ENCODE measurements at regions not wholly inside any gene's neighbourhood (a gene's known extent, or its start where the extent isn't known, plus 50 kb on each side); places are given as distances from the start of the nearest gene placed in this dataset.

GRCh38 chr3:182046166-182046764 lies 334.5 kb downstream of the SOX2 start:
- intact Hi-C loops (cut with micrococcal nuclease; ENCODE audit: unreplicated experiment) (no loop called here), in situ Hi-C loops (cut with HindIII; ENCODE audit: low pct_unique_long_range_greater_than_20kb, low sequenced_read_pairs) (no loop called here)
- Histone ChIP-seq H3K36me3 (ENCODE audit: control insufficient read depth, insufficient read depth, low read length) (no peaks in the 10 kb centered on the region), H3K27ac (ENCODE audit: low read length) (no peak overlapping the region), H3K4me3 (ENCODE audit: low read depth in 2 of 2, low read length in 2 of 2) (no peak overlapping the region), H3K4me1 (ENCODE audit: control insufficient read depth, insufficient read depth, low read length) (no peaks in the 10 kb centered on the region), H3K27me3 (ENCODE audit: control insufficient read depth, insufficient read depth, low read length) (no peaks in the 10 kb centered on the region), H3K9me3 (ENCODE audit: control insufficient read depth, insufficient read depth, low read depth, low read length) (no peaks in the 10 kb centered on the region)
- no TSS peak for BruUV-seq (replicated peaks)
- ATAC-seq: no peak
- ChIA-PET CTCF (no interaction called here), POLR2A (no interaction called here)
- TF ChIP-seq SIN3A (IDR thresholded peaks at IDR 0.05; ENCODE audit: borderline replicate concordance, insufficient read depth, low read depth, low read length) (no peak), CTCF (IDR thresholded peaks at IDR 0.05) (no peak), TCF7L2 (IDR thresholded peaks at IDR 0.05; ENCODE audit: low read depth, low read length) (no peak), POLR2AphosphoS5 (IDR thresholded peaks at IDR 0.05; ENCODE audit: low read depth, low read length) (no peak)
- TF ChIP-seq, protein P1, sequence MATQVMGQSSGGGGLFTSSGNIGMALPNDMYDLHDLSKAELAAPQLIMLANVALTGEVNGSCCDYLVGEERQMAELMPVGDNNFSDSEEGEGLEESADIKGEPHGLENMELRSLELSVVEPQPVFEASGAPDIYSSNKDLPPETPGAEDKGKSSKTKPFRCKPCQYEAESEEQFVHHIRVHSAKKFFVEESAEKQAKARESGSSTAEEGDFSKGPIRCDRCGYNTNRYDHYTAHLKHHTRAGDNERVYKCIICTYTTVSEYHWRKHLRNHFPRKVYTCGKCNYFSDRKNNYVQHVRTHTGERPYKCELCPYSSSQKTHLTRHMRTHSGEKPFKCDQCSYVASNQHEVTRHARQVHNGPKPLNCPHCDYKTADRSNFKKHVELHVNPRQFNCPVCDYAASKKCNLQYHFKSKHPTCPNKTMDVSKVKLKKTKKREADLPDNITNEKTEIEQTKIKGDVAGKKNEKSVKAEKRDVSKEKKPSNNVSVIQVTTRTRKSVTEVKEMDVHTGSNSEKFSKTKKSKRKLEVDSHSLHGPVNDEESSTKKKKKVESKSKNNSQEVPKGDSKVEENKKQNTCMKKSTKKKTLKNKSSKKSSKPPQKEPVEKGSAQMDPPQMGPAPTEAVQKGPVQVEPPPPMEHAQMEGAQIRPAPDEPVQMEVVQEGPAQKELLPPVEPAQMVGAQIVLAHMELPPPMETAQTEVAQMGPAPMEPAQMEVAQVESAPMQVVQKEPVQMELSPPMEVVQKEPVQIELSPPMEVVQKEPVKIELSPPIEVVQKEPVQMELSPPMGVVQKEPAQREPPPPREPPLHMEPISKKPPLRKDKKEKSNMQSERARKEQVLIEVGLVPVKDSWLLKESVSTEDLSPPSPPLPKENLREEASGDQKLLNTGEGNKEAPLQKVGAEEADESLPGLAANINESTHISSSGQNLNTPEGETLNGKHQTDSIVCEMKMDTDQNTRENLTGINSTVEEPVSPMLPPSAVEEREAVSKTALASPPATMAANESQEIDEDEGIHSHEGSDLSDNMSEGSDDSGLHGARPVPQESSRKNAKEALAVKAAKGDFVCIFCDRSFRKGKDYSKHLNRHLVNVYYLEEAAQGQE (IDR thresholded peaks at IDR 0.05; ENCODE audit: insufficient read depth in 1 of 2, low read depth in 2 of 2, low read length in 1 of 2): no peak
- DNase-seq (ENCODE audit: low read depth, low spot score): no peak

DNA sequence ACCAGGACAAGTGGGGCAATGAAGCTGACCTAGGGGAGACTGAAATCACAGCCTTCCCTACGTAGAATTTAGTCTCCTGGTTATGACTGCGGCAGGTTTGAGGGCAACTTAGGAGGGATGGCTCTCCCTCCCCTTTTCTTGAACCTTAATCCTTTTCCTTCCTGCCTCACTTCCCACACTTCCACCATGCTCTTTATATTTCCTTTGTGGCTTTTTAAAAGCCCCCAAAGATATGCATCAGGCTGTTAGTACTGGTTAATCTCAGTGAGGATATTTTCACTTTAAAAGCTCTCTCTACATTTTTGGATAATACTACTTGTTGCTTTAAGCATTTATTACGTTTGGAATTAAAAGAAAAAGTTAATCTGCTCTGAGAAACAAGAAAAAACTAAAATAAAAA lies 339.2 kb downstream of the SOX2 start:
- BruUV-seq (replicated peaks): no TSS peak
- ATAC-seq (no peak), DNase-seq (ENCODE audit: low read depth, low spot score) (no peak)
- no peaks in the 10 kb centered on the region for H3K9me3 ChIP-seq (ENCODE audit: control insufficient read depth, insufficient read depth, low read depth, low read length)
- no peak overlapping the region for H3K4me3 ChIP-seq (ENCODE audit: low read depth in 2 of 2, low read length in 2 of 2)
- in situ Hi-C loops (cut with HindIII; ENCODE audit: low pct_unique_long_range_greater_than_20kb, low sequenced_read_pairs): no loop called here
- CTCF ChIA-PET: no interaction called here
- H3K4me1 ChIP-seq (ENCODE audit: control insufficient read depth, insufficient read depth, low read length): no peaks in the 10 kb centered on the region
- H3K27ac ChIP-seq (ENCODE audit: low read length): no peak overlapping the region
- TF ChIP-seq SIN3A (IDR thresholded peaks at IDR 0.05; ENCODE audit: borderline replicate concordance, insufficient read depth, low read depth, low read length) (no peak), CTCF (IDR thresholded peaks at IDR 0.05) (no peak), TCF7L2 (IDR thresholded peaks at IDR 0.05; ENCODE audit: low read depth, low read length) (no peak), POLR2AphosphoS5 (IDR thresholded peaks at IDR 0.05; ENCODE audit: low read depth, low read length) (no peak)
- TF ChIP-seq, protein P1 (IDR thresholded peaks at IDR 0.05; ENCODE audit: insufficient read depth in 1 of 2, low read depth in 2 of 2, low read length in 1 of 2): no peak
- intact Hi-C loops (cut with micrococcal nuclease; ENCODE audit: unreplicated experiment): no loop called here
- H3K36me3 ChIP-seq (ENCODE audit: control insufficient read depth, insufficient read depth, low read length): no peaks in the 10 kb centered on the region
- POLR2A ChIA-PET: no interaction called here
- H3K27me3 ChIP-seq (ENCODE audit: control insufficient read depth, insufficient read depth, low read length): no peaks in the 10 kb centered on the region

Data from Panc1 (cell line).